ENCODE measurements at regions not wholly inside any gene's neighbourhood (a gene's known extent, or its start where the extent isn't known, plus 50 kb on each side); places are given as distances from the start of the nearest gene placed in this dataset.

DNA sequence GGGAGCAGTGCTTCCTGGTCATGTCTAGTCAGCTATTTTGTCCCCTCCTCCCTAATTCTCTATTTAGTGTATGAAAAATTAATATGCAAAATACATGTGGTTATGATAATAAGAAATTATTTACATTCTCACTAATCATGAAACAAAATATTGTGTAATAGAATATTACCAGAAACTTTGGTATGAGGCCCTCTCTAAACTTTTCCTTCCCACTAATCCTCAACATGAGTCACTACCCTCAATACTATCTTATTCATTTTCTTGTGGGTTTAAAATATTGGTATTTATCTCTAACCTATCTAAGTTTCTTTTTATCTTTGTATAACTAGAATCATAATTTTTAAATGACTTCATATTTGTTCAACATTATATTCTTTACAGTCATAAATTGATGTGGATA, 545.9 kb upstream of the PTPRD start:
- no peak for TF ChIP-seq POLR2A (IDR thresholded peaks at IDR 0.05)
- TF ChIP-seq, protein P1, sequence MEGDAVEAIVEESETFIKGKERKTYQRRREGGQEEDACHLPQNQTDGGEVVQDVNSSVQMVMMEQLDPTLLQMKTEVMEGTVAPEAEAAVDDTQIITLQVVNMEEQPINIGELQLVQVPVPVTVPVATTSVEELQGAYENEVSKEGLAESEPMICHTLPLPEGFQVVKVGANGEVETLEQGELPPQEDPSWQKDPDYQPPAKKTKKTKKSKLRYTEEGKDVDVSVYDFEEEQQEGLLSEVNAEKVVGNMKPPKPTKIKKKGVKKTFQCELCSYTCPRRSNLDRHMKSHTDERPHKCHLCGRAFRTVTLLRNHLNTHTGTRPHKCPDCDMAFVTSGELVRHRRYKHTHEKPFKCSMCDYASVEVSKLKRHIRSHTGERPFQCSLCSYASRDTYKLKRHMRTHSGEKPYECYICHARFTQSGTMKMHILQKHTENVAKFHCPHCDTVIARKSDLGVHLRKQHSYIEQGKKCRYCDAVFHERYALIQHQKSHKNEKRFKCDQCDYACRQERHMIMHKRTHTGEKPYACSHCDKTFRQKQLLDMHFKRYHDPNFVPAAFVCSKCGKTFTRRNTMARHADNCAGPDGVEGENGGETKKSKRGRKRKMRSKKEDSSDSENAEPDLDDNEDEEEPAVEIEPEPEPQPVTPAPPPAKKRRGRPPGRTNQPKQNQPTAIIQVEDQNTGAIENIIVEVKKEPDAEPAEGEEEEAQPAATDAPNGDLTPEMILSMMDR (IDR thresholded peaks at IDR 0.05), result no peak
